Effector CD4-positive, alpha-beta T cell (primary cell): ENCODE measurements at regions not wholly inside any gene's neighbourhood (a gene's known extent, or its start where the extent isn't known, plus 50 kb on each side); places are given as distances from the start of the nearest gene placed in this dataset.
"Not testable (repeated sequence)": the region's sequence is repeated elsewhere in the genome, so short reads cannot be mapped to it uniquely, and the experiment has no call there.

Experiments
- DNase-seq: peaks from one replicate; pipeline ENCODE4 v3.0.0-alpha.2; 2020

- not testable (repeated sequence) for DNase-seq
Measured at GRCh38 chr9:41839786-41840185, 289.4 kb downstream of the CNTNAP3B start.

DNA sequence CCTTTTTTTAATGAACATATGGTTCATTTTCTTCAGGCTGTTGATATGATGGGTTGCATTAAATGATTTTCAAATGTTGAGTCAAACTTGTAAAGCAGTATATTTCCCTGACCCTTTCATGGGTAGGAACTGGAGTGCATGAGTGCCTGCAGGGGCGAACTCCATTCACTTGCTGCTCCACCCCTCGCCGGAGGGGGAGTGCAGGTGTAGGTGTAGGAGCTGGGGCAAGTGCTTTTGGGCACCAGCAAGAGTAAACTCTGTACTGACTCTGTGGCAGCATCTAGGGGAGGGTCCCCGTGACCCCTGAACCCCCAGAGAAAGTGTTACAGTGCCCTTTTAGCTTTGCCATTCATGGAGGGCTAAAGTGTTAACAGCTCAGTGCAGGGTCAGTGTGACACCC lies 290.3 kb downstream of the CNTNAP3B start:
- not testable (repeated sequence) for DNase-seq

GRCh38 chr9:41838562-41838851 lies 290.7 kb downstream of the CNTNAP3B start:
- not testable (repeated sequence) for DNase-seq

DNA sequence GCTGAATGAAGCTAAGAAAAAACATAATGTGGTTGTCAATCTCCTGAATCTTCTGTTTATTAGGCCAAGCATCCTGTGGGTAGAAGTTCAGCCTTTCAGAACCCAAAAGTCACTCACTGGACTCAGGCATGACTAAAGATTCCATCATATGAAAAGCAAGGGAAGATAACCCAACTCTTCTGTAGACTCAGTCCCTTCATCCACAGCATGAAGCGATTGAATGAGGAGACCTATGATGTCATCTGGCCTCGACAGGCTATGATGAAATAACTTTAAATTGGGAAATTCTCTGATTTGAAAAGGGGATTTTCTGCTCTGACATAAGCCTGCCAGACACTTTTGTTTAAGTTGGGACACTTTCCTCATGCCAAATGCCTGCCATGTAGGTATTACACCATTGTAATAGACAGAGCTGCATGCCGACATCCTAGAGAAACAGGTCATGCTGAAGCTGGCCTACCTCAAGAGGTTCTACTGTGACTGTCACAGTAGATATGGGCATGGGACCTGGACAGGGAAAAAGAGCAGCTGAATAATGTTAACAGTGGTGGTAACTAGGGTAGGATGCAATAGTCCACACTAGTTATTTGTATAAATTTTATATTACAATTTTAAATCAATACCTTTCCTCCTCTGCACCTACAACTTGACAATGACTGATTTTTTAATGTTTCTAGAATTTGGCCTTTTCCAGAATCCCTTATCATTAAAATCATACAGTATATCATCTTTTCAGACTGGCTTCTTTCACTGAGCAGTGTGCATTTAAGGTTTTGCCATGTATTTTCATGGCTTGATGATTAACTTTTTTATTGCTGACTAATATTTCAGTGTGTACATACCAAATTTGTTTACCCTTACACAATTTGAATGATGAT lies 291.3 kb downstream of the CNTNAP3B start:
- DNase-seq = not testable (repeated sequence)

DNA sequence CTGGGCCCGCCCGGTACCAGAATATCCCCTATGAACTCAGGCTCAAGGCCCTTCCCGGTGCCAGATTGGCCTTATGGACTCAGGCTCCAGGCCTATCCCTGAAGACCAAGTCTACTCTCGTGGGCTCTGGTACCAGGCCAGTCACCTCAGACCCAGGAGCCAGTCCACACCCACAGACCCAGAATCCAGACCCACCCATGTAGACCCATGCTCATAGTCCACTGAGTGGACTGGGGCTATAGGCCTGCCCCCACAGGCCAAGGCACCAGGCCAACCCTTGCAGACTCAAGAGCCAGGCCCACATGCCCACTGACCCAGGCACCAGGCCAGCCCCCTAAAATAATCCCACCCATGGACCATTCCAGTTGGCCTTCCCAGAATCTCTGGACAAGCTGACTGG lies 296.1 kb downstream of the CNTNAP3B start:
- DNase-seq = not testable (repeated sequence)

GRCh38 chr9:41824723-41825122 lies 304.5 kb downstream of the CNTNAP3B start:
- DNase-seq = not testable (repeated sequence)

GRCh38 chr9:41802706-41803105 lies 326.5 kb downstream of the CNTNAP3B start:
- DNase-seq = not testable (repeated sequence)

DNA sequence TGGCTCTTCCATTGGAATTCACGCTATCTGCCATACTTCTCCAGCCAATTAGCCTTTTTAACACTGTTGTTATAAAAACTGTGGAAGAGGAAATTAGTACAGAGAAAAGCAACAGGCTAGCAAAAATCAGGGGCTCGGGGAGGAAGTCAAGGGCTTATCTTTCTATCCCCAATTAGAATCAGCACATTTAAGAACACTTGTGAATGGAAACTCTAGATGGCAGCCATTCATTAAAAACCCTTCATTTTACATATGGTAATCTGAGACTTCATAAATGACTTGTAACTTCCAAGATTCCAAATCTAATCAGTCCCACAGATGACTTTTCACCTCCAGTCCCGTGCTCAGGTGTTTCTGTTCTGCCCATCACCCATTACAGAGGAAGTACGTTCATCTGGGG lies 330.5 kb downstream of the CNTNAP3B start:
- DNase-seq = not testable (repeated sequence)

GRCh38 chr9:41790719-41791363 lies 338.4 kb downstream of the CNTNAP3B start:
- DNase-seq = not testable (repeated sequence)

DNA sequence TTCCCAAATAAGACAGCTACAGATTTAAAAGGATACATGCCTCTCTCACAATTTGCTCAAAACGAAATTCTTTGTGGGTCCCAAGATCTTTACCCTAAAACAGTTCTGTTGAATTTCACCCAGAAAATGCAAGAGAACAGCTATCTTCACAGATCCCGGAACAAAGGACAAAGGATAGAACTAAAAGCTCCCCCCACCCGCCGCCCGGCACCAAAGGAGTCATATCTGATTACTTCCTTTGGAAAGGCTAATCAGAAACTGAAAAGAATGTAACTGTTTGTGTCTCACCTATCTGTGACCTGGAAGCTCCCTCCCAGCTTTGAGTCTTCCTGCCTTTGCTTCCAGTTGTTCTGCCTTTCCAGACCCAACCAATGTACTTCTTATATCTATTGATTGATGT lies 339.2 kb downstream of the CNTNAP3B start:
- not testable (repeated sequence) for DNase-seq

DNA sequence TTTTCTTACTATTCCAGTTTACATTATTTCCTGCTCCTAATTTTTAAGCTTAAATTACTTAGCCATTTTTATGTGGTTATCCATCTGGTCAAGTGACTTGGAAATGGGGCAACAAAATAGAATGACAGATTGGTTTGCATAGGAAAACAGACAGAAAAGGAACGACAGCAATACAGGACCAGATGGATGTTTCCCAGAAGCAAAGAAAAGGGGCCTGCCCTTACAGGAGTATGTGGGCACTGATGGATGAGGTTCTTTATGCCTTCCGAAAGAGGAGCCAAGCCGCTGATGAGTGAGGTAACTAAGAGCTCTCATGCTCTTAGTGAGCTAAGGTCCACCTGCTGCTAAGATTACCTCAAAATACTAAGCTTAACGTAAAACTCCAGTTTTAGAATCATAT lies 339.8 kb downstream of the CNTNAP3B start:
- DNase-seq = not testable (repeated sequence)

- not testable (repeated sequence) for DNase-seq
Measured at GRCh38 chr9:41787951-41788350, 341.3 kb downstream of the CNTNAP3B start.

GRCh38 chr9:41787270-41787669 lies 342.0 kb downstream of the CNTNAP3B start:
- not testable (repeated sequence) for DNase-seq

GRCh38 chr9:41784006-41784405 lies 345.2 kb downstream of the CNTNAP3B start:
- not testable (repeated sequence) for DNase-seq

DNA sequence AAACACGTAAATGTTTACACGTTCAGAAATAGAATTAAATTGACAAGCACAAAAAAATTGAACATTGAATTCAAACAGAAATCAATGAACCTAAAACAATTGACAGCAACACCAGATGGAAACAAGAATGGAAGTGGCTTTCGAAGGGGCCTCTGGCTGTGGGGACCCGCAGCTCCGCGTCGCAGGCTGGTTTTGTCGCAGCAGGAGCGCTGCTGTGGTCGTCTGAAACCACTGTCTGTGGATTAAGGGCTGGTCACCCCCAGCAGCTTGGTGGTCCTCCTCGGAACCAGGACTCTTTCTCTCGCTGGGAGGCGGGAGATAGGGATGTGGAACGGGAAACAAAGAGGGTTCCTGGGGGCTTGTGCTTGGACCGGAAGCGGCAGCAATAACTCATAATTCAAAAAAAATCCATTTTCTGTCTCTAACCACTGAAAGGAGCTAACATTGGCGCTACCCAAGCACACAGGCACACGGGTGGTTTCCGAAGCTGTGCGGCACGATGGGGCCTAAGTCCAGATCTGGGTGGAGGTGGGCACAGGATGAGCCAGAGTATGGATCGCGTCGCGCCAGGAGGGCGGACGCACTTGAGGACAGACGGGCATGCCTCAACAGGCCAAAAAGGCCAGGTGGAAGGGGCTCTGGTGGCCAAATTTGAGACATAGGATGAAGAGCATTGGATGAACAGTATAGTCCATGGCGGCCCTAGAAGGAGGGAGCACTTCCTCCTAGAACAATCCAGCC lies 346.0 kb downstream of the CNTNAP3B start:
- DNase-seq = not testable (repeated sequence)

- not testable (repeated sequence) for DNase-seq
Measured at GRCh38 chr9:41781899-41782298, 347.3 kb downstream of the CNTNAP3B start.

DNA sequence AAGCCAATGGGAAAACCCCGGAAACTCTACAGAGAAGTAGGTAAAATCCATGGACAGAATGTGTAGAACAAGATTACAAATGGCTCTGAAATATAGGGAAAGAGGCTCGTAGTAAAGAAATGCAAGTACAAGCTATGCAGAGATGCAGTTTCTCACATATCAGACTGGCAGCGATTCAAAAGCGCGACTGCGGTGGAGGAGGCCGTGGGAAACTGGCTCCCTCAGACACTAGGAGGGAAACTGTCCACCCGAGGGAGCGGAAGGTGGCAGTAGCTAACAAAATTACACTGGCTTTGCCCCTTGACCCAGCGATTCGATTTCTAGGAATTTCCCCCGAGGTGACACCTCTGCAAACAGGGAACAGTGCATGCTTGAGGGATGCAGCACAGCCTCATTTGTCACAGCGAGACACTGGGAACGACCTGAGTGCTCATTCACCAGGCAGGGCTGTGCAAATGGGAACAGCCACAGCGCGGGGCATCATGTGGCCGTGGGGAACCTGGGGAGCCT lies 349.3 kb downstream of the CNTNAP3B start:
- DNase-seq = not testable (repeated sequence)

DNA sequence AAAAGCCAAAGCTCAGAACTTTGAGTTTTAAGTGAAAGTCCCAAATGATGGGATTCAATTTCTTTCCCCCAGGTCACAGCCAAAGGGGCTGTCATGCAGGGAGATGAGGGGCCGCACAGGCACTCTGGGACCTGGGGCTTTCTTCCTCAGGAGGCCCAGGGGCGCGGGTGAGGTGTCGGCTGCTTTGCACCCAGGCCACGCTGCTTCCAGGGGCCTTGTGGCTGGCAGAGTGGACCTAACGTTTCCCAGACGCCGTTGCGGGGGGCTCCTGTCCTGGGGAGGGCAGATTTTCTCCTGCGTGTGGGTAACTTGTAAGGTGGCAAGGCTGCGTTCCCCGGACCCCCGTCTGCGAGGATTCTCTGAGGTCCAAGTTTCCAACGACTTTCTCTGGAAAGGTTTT lies 350.0 kb downstream of the CNTNAP3B start:
- not testable (repeated sequence) for DNase-seq

GRCh38 chr9:41778535-41779071 lies 350.6 kb downstream of the CNTNAP3B start:
- DNase-seq = not testable (repeated sequence)

GRCh38 chr9:41777536-41777935 lies 351.7 kb downstream of the CNTNAP3B start:
- not testable (repeated sequence) for DNase-seq

DNA sequence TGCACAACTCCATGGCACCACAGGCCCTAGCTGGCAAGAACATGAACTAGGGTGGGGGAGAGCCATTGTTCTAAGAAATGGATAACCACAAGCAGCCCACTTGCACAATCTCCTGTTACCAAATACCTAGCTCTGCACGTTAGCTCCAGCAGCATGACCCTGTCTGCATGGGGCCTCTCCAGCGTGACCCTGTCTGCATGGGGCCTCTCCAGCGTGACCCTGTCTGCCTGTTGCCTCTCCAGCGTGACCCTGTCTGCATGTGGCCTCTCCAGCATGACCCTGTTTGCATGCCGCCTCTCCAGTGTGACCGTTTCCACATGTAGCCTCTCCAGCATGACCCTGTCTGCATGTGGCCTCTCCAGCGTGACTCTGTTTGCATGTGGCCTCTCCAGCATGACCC lies 356.7 kb downstream of the CNTNAP3B start:
- not testable (repeated sequence) for DNase-seq

DNA sequence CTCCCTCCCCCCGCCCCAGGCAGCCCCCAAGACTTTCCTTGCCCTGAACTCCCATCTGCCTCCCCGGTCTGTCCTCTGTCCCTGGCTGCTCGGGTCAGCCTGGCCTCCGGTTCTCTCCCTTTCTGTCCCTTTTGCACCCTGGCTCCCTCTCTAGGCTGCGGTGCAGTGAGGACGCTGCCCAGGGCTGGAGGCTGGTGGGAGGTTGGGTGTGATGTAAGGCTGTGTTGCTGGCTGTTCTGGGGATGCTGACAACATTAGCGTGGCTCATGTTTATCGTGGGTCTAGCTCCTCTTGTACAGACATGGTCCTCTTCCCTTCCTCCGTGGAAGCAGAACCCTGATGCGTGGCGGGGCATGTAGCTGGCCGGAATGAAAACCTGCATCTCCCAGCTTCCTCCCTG lies 357.5 kb downstream of the CNTNAP3B start:
- not testable (repeated sequence) for DNase-seq

GRCh38 chr9:41754822-41755221 lies 374.4 kb downstream of the CNTNAP3B start:
- DNase-seq = not testable (repeated sequence)
